ENCODE measurements at regions not wholly inside any gene's neighbourhood (a gene's known extent, or its start where the extent isn't known, plus 50 kb on each side); places are given as distances from the start of the nearest gene placed in this dataset.

- TF ChIP-seq GLIS3 (CRISPR knock-in tag; IDR thresholded peaks at IDR 0.05): no peak
- no peak for TF ChIP-seq ZFP30 (CRISPR knock-in tag; IDR thresholded peaks at IDR 0.05)
- TF ChIP-seq PATZ1 (CRISPR knock-in tag; IDR thresholded peaks at IDR 0.05; ENCODE audit: borderline replicate concordance): no peak
- TF ChIP-seq ARNTL (CRISPR knock-in tag; IDR thresholded peaks at IDR 0.05; ENCODE audit: borderline replicate concordance, low read depth): no peak
- TF ChIP-seq ZFP3 (CRISPR knock-in tag; IDR thresholded peaks at IDR 0.05): no peak
- TF ChIP-seq CREB5 (CRISPR knock-in tag; IDR thresholded peaks at IDR 0.05; ENCODE audit: low read depth): no peak
- TF ChIP-seq RARB (CRISPR knock-in tag; IDR thresholded peaks at IDR 0.05): no peak
- no peak for TF ChIP-seq TOX (CRISPR knock-in tag; IDR thresholded peaks at IDR 0.05; ENCODE audit: borderline replicate concordance)
- TF ChIP-seq ZNF8 (CRISPR knock-in tag; IDR thresholded peaks at IDR 0.05): no peak
- no peak for TF ChIP-seq SNAI2 (CRISPR knock-in tag; IDR thresholded peaks at IDR 0.05)
- TF ChIP-seq CSRNP3 (CRISPR knock-in tag; IDR thresholded peaks at IDR 0.05): no peak
- TF ChIP-seq ZNF70 (CRISPR knock-in tag; IDR thresholded peaks at IDR 0.05): no peak
- no peak for TF ChIP-seq TCF4 (CRISPR knock-in tag; IDR thresholded peaks at IDR 0.05; ENCODE audit: borderline replicate concordance)
- no peak for TF ChIP-seq ZC3H10 (CRISPR knock-in tag; IDR thresholded peaks at IDR 0.05)
These were observed 593.4 kb downstream of the QKI start for GRCh38 chr6:164007881-164008280.

Data from SK-N-SH treated with all-trans-retinoic acid at 6 μM for 48 hours (cell line).